ENCODE measurements at regions not wholly inside any gene's neighbourhood (a gene's known extent, or its start where the extent isn't known, plus 50 kb on each side); places are given as distances from the start of the nearest gene placed in this dataset.
"Not testable (repeated sequence)": the region's sequence is repeated elsewhere in the genome, so short reads cannot be mapped to it uniquely, and the experiment has no call there.

DNA sequence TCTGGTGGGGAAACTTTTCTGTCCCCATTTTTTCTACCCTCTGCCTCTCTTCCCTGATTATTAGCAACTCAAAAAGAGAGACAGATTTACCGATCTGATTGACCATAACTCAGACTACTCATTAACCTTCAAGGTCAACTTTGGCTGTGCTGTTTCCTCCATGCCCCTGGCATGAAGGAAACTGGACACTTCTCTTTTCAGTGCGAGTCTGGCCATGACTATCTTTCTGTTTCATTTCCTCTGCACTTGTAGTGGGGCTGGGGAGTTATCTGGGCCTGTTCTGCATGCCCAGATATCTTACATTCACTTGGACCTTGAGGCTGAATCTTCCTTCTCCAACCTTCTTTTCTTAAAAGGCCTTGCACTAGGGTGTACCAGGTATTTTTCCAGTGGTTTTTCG, 76.9 kb upstream of the SLCO2A1 start:
- Histone ChIP-seq H3K27me3 (ENCODE audit: control insufficient read depth, insufficient read depth, low read length) (no peaks in the 10 kb centered on the region), H3K4me3 (ENCODE audit: low read depth, low read length) (no peak overlapping the region), H3K27ac (ENCODE audit: low read depth, low read length) (no peak overlapping the region), H3K9me3 (ENCODE audit: control insufficient read depth, insufficient read depth, low read length) (peaks cover 7% of the 10 kb centered on the region)
- TF ChIP-seq, protein P1, sequence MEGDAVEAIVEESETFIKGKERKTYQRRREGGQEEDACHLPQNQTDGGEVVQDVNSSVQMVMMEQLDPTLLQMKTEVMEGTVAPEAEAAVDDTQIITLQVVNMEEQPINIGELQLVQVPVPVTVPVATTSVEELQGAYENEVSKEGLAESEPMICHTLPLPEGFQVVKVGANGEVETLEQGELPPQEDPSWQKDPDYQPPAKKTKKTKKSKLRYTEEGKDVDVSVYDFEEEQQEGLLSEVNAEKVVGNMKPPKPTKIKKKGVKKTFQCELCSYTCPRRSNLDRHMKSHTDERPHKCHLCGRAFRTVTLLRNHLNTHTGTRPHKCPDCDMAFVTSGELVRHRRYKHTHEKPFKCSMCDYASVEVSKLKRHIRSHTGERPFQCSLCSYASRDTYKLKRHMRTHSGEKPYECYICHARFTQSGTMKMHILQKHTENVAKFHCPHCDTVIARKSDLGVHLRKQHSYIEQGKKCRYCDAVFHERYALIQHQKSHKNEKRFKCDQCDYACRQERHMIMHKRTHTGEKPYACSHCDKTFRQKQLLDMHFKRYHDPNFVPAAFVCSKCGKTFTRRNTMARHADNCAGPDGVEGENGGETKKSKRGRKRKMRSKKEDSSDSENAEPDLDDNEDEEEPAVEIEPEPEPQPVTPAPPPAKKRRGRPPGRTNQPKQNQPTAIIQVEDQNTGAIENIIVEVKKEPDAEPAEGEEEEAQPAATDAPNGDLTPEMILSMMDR (IDR thresholded peaks at IDR 0.05; ENCODE audit: low read depth, low read length) = no peak
- CTCF ChIA-PET = no interaction called here
- DNase-seq (ENCODE audit: low read depth, low spot score) = no peak
- POLR2A ChIA-PET = no interaction called here

DNA sequence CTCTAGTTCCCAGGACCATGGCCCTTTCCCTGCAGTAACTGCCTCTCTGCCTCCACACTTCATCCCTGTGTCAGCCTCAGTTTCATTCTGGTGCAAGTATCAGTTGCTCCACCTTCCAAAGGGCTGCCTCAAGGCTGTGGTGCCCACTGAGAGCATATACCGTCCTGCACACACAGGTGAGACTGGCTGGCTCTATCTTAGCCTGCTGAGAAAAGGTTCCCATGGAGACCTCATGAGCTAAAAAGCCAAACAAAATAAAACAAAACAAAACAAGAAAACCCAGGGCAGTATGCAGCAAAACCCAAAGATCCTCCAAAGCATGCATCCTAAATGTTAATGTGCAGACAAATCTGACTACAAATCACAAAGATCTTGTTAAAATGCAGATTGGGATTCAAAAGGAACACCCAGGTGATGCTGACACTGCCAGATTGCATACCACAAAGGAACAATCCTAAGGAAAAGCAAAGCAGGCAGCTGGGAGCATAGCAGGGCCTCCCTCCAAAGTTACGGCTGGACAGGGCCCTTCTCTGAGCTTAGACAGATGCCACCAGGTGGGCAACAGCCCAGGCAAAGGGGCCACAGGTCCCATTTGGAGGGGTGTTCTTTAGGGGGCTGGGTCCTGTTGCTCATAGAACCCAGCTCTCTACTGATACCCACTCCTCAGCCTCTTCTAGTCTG, 76.3 kb upstream of the SLCO2A1 start:
- POLR2A ChIA-PET = no interaction called here
- CTCF ChIA-PET = no interaction called here
- TF ChIP-seq, protein P1 (IDR thresholded peaks at IDR 0.05; ENCODE audit: low read depth, low read length) = no peak

DNA sequence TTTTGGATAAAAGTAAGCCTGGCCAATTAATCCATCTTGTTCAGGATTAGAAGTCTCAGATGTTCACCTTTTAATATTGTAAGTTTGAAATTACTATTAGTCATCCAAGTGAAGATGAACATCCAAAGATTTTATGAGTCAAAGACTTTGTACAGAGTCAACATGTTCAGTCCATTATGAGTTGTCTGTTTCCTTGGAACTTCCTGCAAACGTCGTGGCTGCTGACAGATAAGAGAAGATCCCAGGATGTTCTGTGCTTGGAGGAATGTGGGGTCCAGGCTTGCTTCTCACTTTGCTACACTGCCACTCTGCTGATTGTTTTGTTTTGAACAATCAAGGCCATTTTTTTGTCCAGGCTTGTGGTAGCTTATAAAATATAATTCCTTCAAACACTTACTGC, 74.3 kb upstream of the SLCO2A1 start:
- CTCF ChIA-PET = interaction anchor here (0.9 kb wide), 1 partner anchor 89 kb away, joined by 3 read pairs; no protein-coding TSS in a partner anchor

More for the DNA sequence above, 76.3 kb upstream of the SLCO2A1 start:
- Histone ChIP-seq H3K27me3 (ENCODE audit: control insufficient read depth, insufficient read depth, low read length) (no peaks in the 10 kb centered on the region), H3K9me3 (ENCODE audit: control insufficient read depth, insufficient read depth, low read length) (peaks cover 10% of the 10 kb centered on the region), H3K4me3 (ENCODE audit: low read depth, low read length) (no peak overlapping the region), H3K27ac (ENCODE audit: low read depth, low read length) (no peak overlapping the region)
- DNase-seq (ENCODE audit: low read depth, low spot score) = no peak

DNA sequence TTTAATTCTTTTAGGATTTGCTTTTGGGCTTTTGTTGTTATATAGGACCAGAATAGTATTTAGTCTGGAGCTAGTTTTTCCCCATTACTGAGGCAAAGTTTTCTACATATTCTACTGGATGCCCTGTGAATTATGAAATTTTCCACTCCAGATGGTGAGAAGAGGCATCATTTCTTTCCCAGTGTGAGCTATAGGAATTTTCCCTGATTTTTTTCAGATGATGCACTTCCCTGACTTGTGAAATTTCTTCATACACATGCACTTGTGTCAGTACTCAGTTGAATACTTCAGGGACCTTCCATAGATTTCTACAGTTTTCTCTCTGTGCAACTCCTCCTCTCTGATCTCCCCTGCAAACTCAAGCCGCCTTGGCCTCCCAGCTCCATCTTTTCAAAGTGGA, 73.7 kb upstream of the SLCO2A1 start:
- CTCF ChIA-PET = interaction anchor here (0.9 kb wide), 1 partner anchor 88 kb away, joined by 3 read pairs; no protein-coding TSS in a partner anchor
- POLR2A ChIA-PET = no interaction called here
- no peak overlapping the region for H3K27ac ChIP-seq (ENCODE audit: low read depth, low read length)
- no peaks in the 10 kb centered on the region for H3K27me3 ChIP-seq (ENCODE audit: control insufficient read depth, insufficient read depth, low read length)
- DNase-seq (ENCODE audit: low read depth, low spot score) = no peak
- H3K4me3 ChIP-seq (ENCODE audit: low read depth, low read length) = no peak overlapping the region
- TF ChIP-seq, protein P1 (IDR thresholded peaks at IDR 0.05; ENCODE audit: low read depth, low read length) = no peak
- H3K9me3 ChIP-seq (ENCODE audit: control insufficient read depth, insufficient read depth, low read length) = peaks cover 10% of the 10 kb centered on the region

More for the DNA sequence above, 74.3 kb upstream of the SLCO2A1 start:
- TF ChIP-seq, protein P1 (IDR thresholded peaks at IDR 0.05; ENCODE audit: low read depth, low read length) = no peak
- Histone ChIP-seq H3K4me3 (ENCODE audit: low read depth, low read length) (no peak overlapping the region), H3K27ac (ENCODE audit: low read depth, low read length) (no peak overlapping the region), H3K27me3 (ENCODE audit: control insufficient read depth, insufficient read depth, low read length) (no peaks in the 10 kb centered on the region), H3K9me3 (ENCODE audit: control insufficient read depth, insufficient read depth, low read length) (peaks cover 10% of the 10 kb centered on the region)
- POLR2A ChIA-PET = no interaction called here
- no peak for DNase-seq (ENCODE audit: low read depth, low spot score)

DNA sequence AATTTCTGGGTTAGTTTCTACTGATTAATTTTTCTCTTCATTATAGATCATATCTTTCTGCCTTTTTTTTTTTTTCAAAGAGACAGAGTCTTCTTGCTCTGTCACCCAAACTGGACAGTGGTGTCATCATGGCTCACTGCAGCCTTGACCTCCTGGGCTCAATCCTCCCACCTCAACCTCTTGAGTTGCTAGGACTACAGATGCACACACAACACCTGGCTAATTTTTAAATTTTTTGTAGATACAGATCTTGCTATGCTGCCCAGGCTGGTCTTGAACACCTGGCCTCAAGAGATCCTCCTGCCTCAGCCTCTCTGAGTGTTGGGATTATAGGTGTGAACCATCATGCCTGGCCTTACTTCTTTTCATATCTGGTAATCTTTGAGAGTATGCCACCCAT, 73.3 kb upstream of the SLCO2A1 start:
- no peaks in the 10 kb centered on the region for H3K27me3 ChIP-seq (ENCODE audit: control insufficient read depth, insufficient read depth, low read length)
- H3K9me3 ChIP-seq (ENCODE audit: control insufficient read depth, insufficient read depth, low read length) = peaks cover 10% of the 10 kb centered on the region
- DNase-seq (ENCODE audit: low read depth, low spot score) = no peak
- TF ChIP-seq, protein P1 (IDR thresholded peaks at IDR 0.05; ENCODE audit: low read depth, low read length) = no peak
- POLR2A ChIA-PET = no interaction called here
- CTCF ChIA-PET = no interaction called here
- H3K4me3 ChIP-seq (ENCODE audit: low read depth, low read length) = no peak overlapping the region
- no peak overlapping the region for H3K27ac ChIP-seq (ENCODE audit: low read depth, low read length)

DNA sequence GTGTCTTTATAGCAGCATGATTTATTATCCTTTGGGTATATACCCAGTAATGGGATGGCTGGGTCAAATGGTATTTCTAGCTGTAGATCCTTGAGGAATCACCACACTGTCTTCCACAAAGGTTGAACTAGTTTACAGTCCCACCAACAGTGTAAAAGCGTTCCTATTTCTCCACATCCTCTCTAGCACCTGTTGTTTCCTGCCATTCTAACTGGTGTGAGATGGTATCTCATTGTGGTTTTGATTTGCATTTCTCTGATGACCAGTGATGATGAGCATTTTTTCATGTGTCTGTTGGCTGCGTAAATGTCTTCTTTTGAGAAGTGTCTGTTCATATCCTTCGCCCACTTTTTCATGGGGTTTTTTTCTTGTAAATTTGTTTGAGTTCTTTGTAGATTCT, 66.5 kb upstream of the SLCO2A1 start:
- CTCF ChIA-PET; H3K9me3 ChIP-seq (ENCODE audit: control insufficient read depth, insufficient read depth, low read length); POLR2A ChIA-PET; DNase-seq (ENCODE audit: low read depth, low spot score); H3K4me3 ChIP-seq (ENCODE audit: low read depth, low read length); H3K27ac ChIP-seq (ENCODE audit: low read depth, low read length); H3K27me3 ChIP-seq (ENCODE audit: control insufficient read depth, insufficient read depth, low read length): not testable (repeated sequence)

Data from AG04450 (cell line).